Stimulated activated naive CD8-positive, alpha-beta T cell treated with anti-CD3 and anti-CD28 coated beads, Interleukin-15, amount 100 ng/mL, for 72 hours (primary cell): ENCODE measurements at regions not wholly inside any gene's neighbourhood (a gene's known extent, or its start where the extent isn't known, plus 50 kb on each side); places are given as distances from the start of the nearest gene placed in this dataset.

Experiments
- ATAC-seq: fragments of 150-1000 bp; cut with Tn5 transposase; 2 replicates; pipeline ENCODE4 v1.10.0; 2021; ENCODE audit warnings: mild to moderate bottlenecking, moderate library complexity
- DNase-seq, 2 donors: peaks; one replicate each; pipeline ENCODE4 v3.0.0; 2021 to 2022
- H3K27ac Mint-ChIP-seq, 2 donors: one replicate each; pipeline ENCODE4 v1.8.0; 2022; ENCODE audit warnings: mild to moderate bottlenecking in 2 of 2, mixed read lengths in 2 of 2, moderate library complexity in 2 of 2
- H3K27me3 Mint-ChIP-seq: one replicate; pipeline ENCODE4 v1.8.0; 2022; ENCODE audit warnings: mixed read lengths
- H3K4me1 Mint-ChIP-seq: one replicate; pipeline ENCODE4 v1.8.0; 2022; ENCODE audit warnings: mild to moderate bottlenecking, mixed read lengths
- H3K4me3 Mint-ChIP-seq, 2 donors: one replicate each; pipeline ENCODE4 v1.8.0; 2022; ENCODE audit warnings: mild to moderate bottlenecking in 2 of 2, mixed read lengths in 2 of 2, moderate library complexity in 1 of 2
- H3K9me3 Mint-ChIP-seq, 2 donors: one replicate each; pipeline ENCODE4 v1.8.0; 2022; ENCODE audit warnings: mixed read lengths in 2 of 2

- peaks cover 72% of the 10 kb centered on the region for H3K27me3 Mint-ChIP-seq
- no peak overlapping the region for H3K27ac Mint-ChIP-seq
- ATAC-seq (no peak), DNase-seq (no peak)
- H3K4me1 Mint-ChIP-seq, result no peaks in the 10 kb centered on the region
- H3K4me3 Mint-ChIP-seq, result no peak overlapping the region
- no peaks in the 10 kb centered on the region for H3K9me3 Mint-ChIP-seq
Observed at GRCh38 chr6:40075056-40075590, 140.9 kb upstream of the MOCS1 start.

GRCh38 chr6:40074306-40075055 lies 140.2 kb upstream of the MOCS1 start:
- peaks cover 72% of the 10 kb centered on the region for H3K27me3 Mint-ChIP-seq

GRCh38 chr6:40066372-40066771 lies 132.1 kb upstream of the MOCS1 start:
- Mint-ChIP-seq H3K27me3 (peaks cover 12% of the 10 kb centered on the region), H3K27ac (no peak overlapping the region), H3K4me3 (no peak overlapping the region), H3K4me1 (no peaks in the 10 kb centered on the region), H3K9me3 (peaks cover 0 to 11% of the 10 kb centered on the region in 2 donors)
- ATAC-seq, result no peak
- no peak for DNase-seq

More at GRCh38 chr6:40074306-40075055, 140.2 kb upstream of the MOCS1 start:
- no peak for ATAC-seq
- Mint-ChIP-seq H3K4me3 (no peak overlapping the region), H3K27ac (no peak overlapping the region), H3K4me1 (no peaks in the 10 kb centered on the region), H3K9me3 (no peaks in the 10 kb centered on the region)
- DNase-seq, result no peak

- H3K27ac Mint-ChIP-seq, result no peak overlapping the region
- no peaks in the 10 kb centered on the region for H3K9me3 Mint-ChIP-seq
- no peaks in the 10 kb centered on the region for H3K4me1 Mint-ChIP-seq
- no peak for ATAC-seq
- no peak overlapping the region for H3K4me3 Mint-ChIP-seq
- H3K27me3 Mint-ChIP-seq, result peaks cover 17% of the 10 kb centered on the region
- DNase-seq, result no peak
Observed at GRCh38 chr6:40056865-40057264, 122.6 kb upstream of the MOCS1 start.

- Mint-ChIP-seq H3K27ac (no peak overlapping the region), H3K9me3 (no peaks in the 10 kb centered on the region), H3K27me3 (peaks cover 17% of the 10 kb centered on the region), H3K4me3 (no peak overlapping the region), H3K4me1 (no peaks in the 10 kb centered on the region)
- ATAC-seq (no peak), DNase-seq (no peak)
Observed at GRCh38 chr6:40054602-40055001, 120.3 kb upstream of the MOCS1 start.

GRCh38 chr6:40054186-40054585 lies 119.9 kb upstream of the MOCS1 start:
- no peaks in the 10 kb centered on the region for H3K9me3 Mint-ChIP-seq
- no peak for ATAC-seq

GRCh38 chr6:40049128-40049527 lies 114.9 kb upstream of the MOCS1 start:
- no peaks in the 10 kb centered on the region for H3K9me3 Mint-ChIP-seq
- peaks cover 6% of the 10 kb centered on the region for H3K27me3 Mint-ChIP-seq

More at GRCh38 chr6:40054186-40054585, 119.9 kb upstream of the MOCS1 start:
- H3K4me3 Mint-ChIP-seq, result no peak overlapping the region
- H3K4me1 Mint-ChIP-seq, result no peaks in the 10 kb centered on the region
- H3K27me3 Mint-ChIP-seq, result peaks cover 17% of the 10 kb centered on the region
- no peak for DNase-seq
- no peak overlapping the region for H3K27ac Mint-ChIP-seq

GRCh38 chr6:40044196-40044595 lies 109.9 kb upstream of the MOCS1 start:
- DNase-seq, result no peak
- no peaks in the 10 kb centered on the region for H3K4me1 Mint-ChIP-seq

More at GRCh38 chr6:40049128-40049527, 114.9 kb upstream of the MOCS1 start:
- ATAC-seq (no peak), DNase-seq (no peak)
- Mint-ChIP-seq H3K4me1 (no peaks in the 10 kb centered on the region), H3K4me3 (no peak overlapping the region), H3K27ac (no peak overlapping the region)

GRCh38 chr6:40042232-40042631 lies 108.0 kb upstream of the MOCS1 start:
- no peak for DNase-seq
- Mint-ChIP-seq H3K9me3 (peaks cover 0 to 8% of the 10 kb centered on the region in 2 donors), H3K4me1 (no peaks in the 10 kb centered on the region), H3K4me3 (no peak overlapping the region), H3K27ac (peak overlapping the region in 1 of 2 donors; percentile 31), H3K27me3 (peaks cover 6% of the 10 kb centered on the region)
- no peak for ATAC-seq

More at GRCh38 chr6:40044196-40044595, 109.9 kb upstream of the MOCS1 start:
- no peak overlapping the region for H3K4me3 Mint-ChIP-seq
- peaks cover 0 to 8% of the 10 kb centered on the region in 2 donors for H3K9me3 Mint-ChIP-seq
- no peak overlapping the region for H3K27ac Mint-ChIP-seq
- H3K27me3 Mint-ChIP-seq, result peaks cover 6% of the 10 kb centered on the region
- ATAC-seq, result no peak

GRCh38 chr6:40039042-40039441 lies 104.8 kb upstream of the MOCS1 start:
- peaks cover 0 to 8% of the 10 kb centered on the region in 2 donors for H3K9me3 Mint-ChIP-seq
- DNase-seq (no peak), ATAC-seq (no peak)
- no peak overlapping the region for H3K4me3 Mint-ChIP-seq
- peaks cover 7% of the 10 kb centered on the region for H3K27me3 Mint-ChIP-seq
- no peaks in the 10 kb centered on the region for H3K4me1 Mint-ChIP-seq
- no peak overlapping the region for H3K27ac Mint-ChIP-seq

- Mint-ChIP-seq H3K4me1 (no peaks in the 10 kb centered on the region), H3K9me3 (peaks cover 0 to 8% of the 10 kb centered on the region in 2 donors), H3K27ac (no peak overlapping the region), H3K4me3 (no peak overlapping the region), H3K27me3 (peaks cover 7% of the 10 kb centered on the region)
- ATAC-seq, result no peak
- DNase-seq, result no peak
Observed at GRCh38 chr6:40038626-40039025, 104.4 kb upstream of the MOCS1 start.

- H3K4me3 Mint-ChIP-seq, result no peak overlapping the region
Observed at GRCh38 chr6:40037271-40037670, 103.0 kb upstream of the MOCS1 start.

GRCh38 chr6:40036186-40036585 lies 101.9 kb upstream of the MOCS1 start:
- H3K4me1 Mint-ChIP-seq, result no peaks in the 10 kb centered on the region
- H3K27ac Mint-ChIP-seq, result no peak overlapping the region
- ATAC-seq (no peak), DNase-seq (no peak)
- no peak overlapping the region for H3K4me3 Mint-ChIP-seq
- H3K9me3 Mint-ChIP-seq, result no peaks in the 10 kb centered on the region
- peaks cover 7% of the 10 kb centered on the region for H3K27me3 Mint-ChIP-seq

More at GRCh38 chr6:40037271-40037670, 103.0 kb upstream of the MOCS1 start:
- ATAC-seq (no peak), DNase-seq (no peak)
- peaks cover 0 to 8% of the 10 kb centered on the region in 2 donors for H3K9me3 Mint-ChIP-seq
- peaks cover 7% of the 10 kb centered on the region for H3K27me3 Mint-ChIP-seq
- no peak overlapping the region for H3K27ac Mint-ChIP-seq
- H3K4me1 Mint-ChIP-seq, result no peaks in the 10 kb centered on the region

- no peak for ATAC-seq
- no peak overlapping the region for H3K27ac Mint-ChIP-seq
- H3K27me3 Mint-ChIP-seq, result peaks cover 17% of the 10 kb centered on the region
- H3K4me1 Mint-ChIP-seq, result no peaks in the 10 kb centered on the region
- H3K9me3 Mint-ChIP-seq, result no peaks in the 10 kb centered on the region
- no peak for DNase-seq
- no peak overlapping the region for H3K4me3 Mint-ChIP-seq
Observed at GRCh38 chr6:40028449-40028848, 94.2 kb upstream of the MOCS1 start.

GRCh38 chr6:40022867-40023266 lies 88.6 kb upstream of the MOCS1 start:
- no peak overlapping the region for H3K4me3 Mint-ChIP-seq
- H3K27me3 Mint-ChIP-seq, result peaks cover 38% of the 10 kb centered on the region
- no peak overlapping the region for H3K27ac Mint-ChIP-seq
- ATAC-seq (no peak), DNase-seq (no peak)
- peaks cover 0 to 30% of the 10 kb centered on the region in 2 donors for H3K9me3 Mint-ChIP-seq
- H3K4me1 Mint-ChIP-seq, result no peaks in the 10 kb centered on the region

GRCh38 chr6:40020166-40020565 lies 85.9 kb upstream of the MOCS1 start:
- DNase-seq, result no peak

More at GRCh38 chr6:40020166-40020565, 85.9 kb upstream of the MOCS1 start:
- Mint-ChIP-seq H3K27me3 (peaks cover 34% of the 10 kb centered on the region), H3K4me3 (no peak overlapping the region), H3K9me3 (peaks cover 0 to 48% of the 10 kb centered on the region in 2 donors), H3K4me1 (no peaks in the 10 kb centered on the region), H3K27ac (no peak overlapping the region)
- no peak for ATAC-seq
